ENCODE measurements at regions not wholly inside any gene's neighbourhood (a gene's known extent, or its start where the extent isn't known, plus 50 kb on each side); places are given as distances from the start of the nearest gene placed in this dataset.
"Not testable (repeated sequence)": the region's sequence is repeated elsewhere in the genome, so short reads cannot be mapped to it uniquely, and the experiment has no call there.

- no peak for DNase-seq (ENCODE audit: low spot score)
- no peak for TF ChIP-seq CTCF (IDR thresholded peaks at IDR 0.05; ENCODE audit: extremely low read depth, insufficient read depth, missing control alignments)
- in situ Hi-C loops (cut with MboI; ENCODE audit: low pct_unique_long_range_greater_than_20kb, low sequenced_read_pairs, unreplicated experiment) = no loop called here
Observed at GRCh38 chr12:118541934-118542333, 165.6 kb downstream of the SUDS3 start.

- in situ Hi-C loops (cut with MboI; ENCODE audit: low pct_unique_long_range_greater_than_20kb, low sequenced_read_pairs, unreplicated experiment) = no loop called here
- no peak for TF ChIP-seq CTCF (IDR thresholded peaks at IDR 0.05; ENCODE audit: extremely low read depth, insufficient read depth, missing control alignments)
- DNase-seq (ENCODE audit: low spot score) = no peak
Observed at GRCh38 chr12:118543651-118544050, 167.3 kb downstream of the SUDS3 start.

DNA sequence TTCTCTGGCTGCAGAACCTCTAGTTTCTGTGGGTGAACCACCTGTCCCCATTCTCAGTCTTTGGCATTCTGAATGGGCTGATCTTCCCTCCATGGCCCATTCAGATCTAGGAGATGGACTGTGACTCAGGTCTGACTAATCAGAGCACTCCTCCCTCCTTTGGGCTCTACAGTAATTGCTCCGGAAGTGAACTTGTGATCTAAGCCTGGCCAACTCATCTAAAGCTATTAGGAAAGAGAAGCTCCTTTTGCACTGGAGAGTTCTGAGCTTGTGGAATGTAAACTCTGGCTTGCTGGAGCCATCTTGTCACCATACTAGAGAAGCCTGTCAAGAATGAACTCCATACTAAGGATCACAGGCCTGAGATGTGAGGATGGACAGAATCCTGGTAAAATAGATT, 168.2 kb downstream of the SUDS3 start:
- no peak for DNase-seq (ENCODE audit: low spot score)
- in situ Hi-C loops (cut with MboI; ENCODE audit: low pct_unique_long_range_greater_than_20kb, low sequenced_read_pairs, unreplicated experiment) = no loop called here
- TF ChIP-seq CTCF (IDR thresholded peaks at IDR 0.05; ENCODE audit: extremely low read depth, insufficient read depth, missing control alignments) = no peak

DNA sequence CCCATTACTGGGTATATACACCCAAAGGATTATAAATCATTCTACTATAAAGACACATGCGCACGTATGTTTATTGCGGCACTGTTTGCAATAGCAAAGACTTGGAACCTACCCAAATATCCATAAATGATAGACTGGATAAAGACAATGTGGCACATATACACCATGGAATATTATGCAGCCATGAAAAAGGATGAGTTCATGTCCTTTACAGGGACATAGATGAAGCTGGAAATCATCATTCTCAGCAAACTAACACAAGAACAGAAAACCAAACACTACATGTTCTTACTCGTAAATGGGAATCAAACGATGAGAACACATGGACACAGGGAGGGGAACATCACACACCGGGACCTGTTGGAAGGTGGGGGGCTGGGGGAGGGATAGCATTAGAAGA, 171.3 kb downstream of the SUDS3 start:
- in situ Hi-C loops (cut with MboI; ENCODE audit: low pct_unique_long_range_greater_than_20kb, low sequenced_read_pairs, unreplicated experiment); DNase-seq (ENCODE audit: low spot score): not testable (repeated sequence)

DNA sequence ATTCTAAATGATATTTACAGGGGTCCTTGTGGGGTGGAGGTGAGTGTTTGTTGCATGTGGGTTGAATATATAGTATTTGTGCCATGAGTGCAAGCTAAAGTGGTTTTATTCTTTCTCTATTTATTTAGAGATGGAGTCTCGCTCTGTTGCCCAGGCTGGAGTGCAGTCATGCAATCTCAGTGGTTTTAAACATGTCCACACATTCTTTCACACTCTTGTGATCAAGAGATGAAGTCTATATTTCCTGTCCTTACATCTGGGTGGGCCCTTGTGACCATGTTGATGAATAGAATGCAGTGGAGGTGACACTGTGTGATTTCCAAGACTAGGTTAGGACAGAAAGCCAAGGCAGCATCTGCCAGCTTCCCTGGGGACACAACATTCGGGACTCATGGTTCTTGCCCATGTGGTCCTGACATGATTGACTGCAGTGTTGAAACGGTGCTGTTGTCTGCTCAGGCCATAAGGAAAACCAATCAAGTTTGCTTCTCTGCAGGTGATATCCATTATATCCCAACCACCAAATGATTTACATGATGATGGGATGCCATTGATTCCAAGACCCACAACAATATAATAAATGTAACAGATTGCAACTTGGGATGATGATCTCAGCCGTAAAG, 172.6 kb downstream of the SUDS3 start:
- DNase-seq (ENCODE audit: low spot score) = no peak
- in situ Hi-C loops (cut with MboI; ENCODE audit: low pct_unique_long_range_greater_than_20kb, low sequenced_read_pairs, unreplicated experiment) = no loop called here
- no peak for TF ChIP-seq CTCF (IDR thresholded peaks at IDR 0.05; ENCODE audit: extremely low read depth, insufficient read depth, missing control alignments)

- in situ Hi-C loops (cut with MboI; ENCODE audit: low pct_unique_long_range_greater_than_20kb, low sequenced_read_pairs, unreplicated experiment) = no loop called here
- no peak for TF ChIP-seq CTCF (IDR thresholded peaks at IDR 0.05; ENCODE audit: extremely low read depth, insufficient read depth, missing control alignments)
- DNase-seq (ENCODE audit: low spot score) = no peak
Observed at GRCh38 chr12:118549510-118549980, 173.2 kb downstream of the SUDS3 start.

- no peak for DNase-seq (ENCODE audit: low spot score)
- in situ Hi-C loops (cut with MboI; ENCODE audit: low pct_unique_long_range_greater_than_20kb, low sequenced_read_pairs, unreplicated experiment) = no loop called here
- TF ChIP-seq CTCF (IDR thresholded peaks at IDR 0.05; ENCODE audit: extremely low read depth, insufficient read depth, missing control alignments) = no peak
Observed at GRCh38 chr12:118553856-118554504, 177.6 kb downstream of the SUDS3 start.

Data from GM13977 (cell line).